ENCODE measurements at regions not wholly inside any gene's neighbourhood (a gene's known extent, or its start where the extent isn't known, plus 50 kb on each side); places are given as distances from the start of the nearest gene placed in this dataset.

DNA sequence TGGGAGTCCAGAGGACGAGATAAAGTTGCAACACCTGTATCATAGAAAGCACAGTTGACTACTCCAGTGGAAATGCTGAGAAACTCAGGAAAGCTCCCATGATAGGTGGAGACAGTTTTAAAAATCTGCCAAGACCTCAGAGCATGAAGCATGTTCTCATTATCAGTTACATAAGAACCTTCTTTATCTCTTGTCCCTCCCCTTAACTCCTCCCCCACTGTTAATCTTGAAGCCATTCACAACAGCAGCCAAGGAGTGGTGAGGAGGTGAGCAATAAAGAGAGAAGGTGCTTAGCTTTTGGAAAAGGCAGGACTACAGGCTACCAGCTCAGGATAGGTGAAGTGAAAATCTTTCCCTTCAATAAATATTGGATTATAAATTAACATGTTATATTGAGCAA is 657.9 kb downstream of the NYAP2 start:
- TF ChIP-seq EZH2 (IDR thresholded peaks at IDR 0.05; ENCODE audit: borderline replicate concordance, low read depth, low read length, poor library complexity, severe bottlenecking): no peak
- no peak for TF ChIP-seq CTCF (conservative IDR thresholded peaks at IDR 0.05; ENCODE audit: low read depth, low read length)

All from A673 (cell line).